Effector memory CD4-positive, alpha-beta T cell (primary cell): ENCODE measurements at regions not wholly inside any gene's neighbourhood (a gene's known extent, or its start where the extent isn't known, plus 50 kb on each side); places are given as distances from the start of the nearest gene placed in this dataset.
"Not testable (repeated sequence)": the region's sequence is repeated elsewhere in the genome, so short reads cannot be mapped to it uniquely, and the experiment has no call there.

Experiments
- DNase-seq, 3 donors: peaks; one replicate each; pipeline ENCODE4 v3.0.0-alpha.2; 2020
- H3K27ac ChIP-seq: 2 replicates; pipeline ENCODE4 v1.7.0; 2013; ENCODE audit warnings: mild to moderate bottlenecking, low read length, moderate library complexity; ENCODE audit not compliant: insufficient read depth, poor library complexity, severe bottlenecking
- H3K27me3 ChIP-seq: replicated peaks from 2 replicates; pipeline ENCODE4 v1.7.0; 2013; ENCODE audit warnings: mild to moderate bottlenecking, low read length; ENCODE audit not compliant: insufficient read depth, control insufficient read depth, poor library complexity, severe bottlenecking
- H3K36me3 ChIP-seq: 2 replicates; pipeline ENCODE4 v1.7.0; 2013; ENCODE audit warnings: mild to moderate bottlenecking, low read length, moderate library complexity; ENCODE audit not compliant: control insufficient read depth, insufficient read depth
- H3K4me1 ChIP-seq: 2 replicates; pipeline ENCODE4 v1.7.0; 2013; ENCODE audit warnings: low read length, mild to moderate bottlenecking; ENCODE audit not compliant: control insufficient read depth, insufficient read depth, poor library complexity, severe bottlenecking
- H3K4me3 ChIP-seq: 2 replicates; pipeline ENCODE4 v1.7.0; 2013; ENCODE audit warnings: low read length, low read depth, mild to moderate bottlenecking; ENCODE audit not compliant: insufficient read depth, poor library complexity, severe bottlenecking
- H3K9me3 ChIP-seq: 2 replicates; pipeline ENCODE4 v1.7.0; 2013; ENCODE audit warnings: mild to moderate bottlenecking, low read length, moderate library complexity; ENCODE audit not compliant: control insufficient read depth

- not testable (repeated sequence) for H3K27ac ChIP-seq, H3K9me3 ChIP-seq, DNase-seq, H3K4me3 ChIP-seq, H3K27me3 ChIP-seq, H3K36me3 ChIP-seq
- peaks cover 13% of the 10 kb centered on the region for H3K4me1 ChIP-seq
Observed at GRCh38 chr4:3882316-3882885, 116.2 kb downstream of the ADRA2C start.

- H3K4me1 ChIP-seq: peaks cover 12% of the 10 kb centered on the region
- not testable (repeated sequence) for H3K36me3 ChIP-seq, H3K4me3 ChIP-seq, H3K27ac ChIP-seq, DNase-seq, H3K27me3 ChIP-seq, H3K9me3 ChIP-seq
Observed at GRCh38 chr4:3884261-3884660, 118.1 kb downstream of the ADRA2C start.

- not testable (repeated sequence) for H3K36me3 ChIP-seq, H3K4me3 ChIP-seq, H3K4me1 ChIP-seq, DNase-seq, H3K27me3 ChIP-seq, H3K9me3 ChIP-seq, H3K27ac ChIP-seq
Observed at GRCh38 chr4:3893590-3893989, 127.4 kb downstream of the ADRA2C start.

GRCh38 chr4:3894086-3894959 is 128.1 kb downstream of the ADRA2C start:
- H3K4me1 ChIP-seq, H3K9me3 ChIP-seq: not testable (repeated sequence)

GRCh38 chr4:3896441-3896840 is 130.3 kb downstream of the ADRA2C start:
- Histone ChIP-seq H3K36me3 (no peaks in the 10 kb centered on the region), H3K4me1 (no peaks in the 10 kb centered on the region), H3K9me3 (no peaks in the 10 kb centered on the region), H3K27ac (no peak overlapping the region), H3K4me3 (no peak overlapping the region), H3K27me3 (no peaks in the 10 kb centered on the region)
- no peak for DNase-seq

More at GRCh38 chr4:3894086-3894959, 128.1 kb downstream of the ADRA2C start:
- not testable (repeated sequence) for H3K36me3 ChIP-seq, H3K4me3 ChIP-seq, DNase-seq, H3K27me3 ChIP-seq, H3K27ac ChIP-seq

- not testable (repeated sequence) for DNase-seq, H3K27ac ChIP-seq, H3K36me3 ChIP-seq, H3K27me3 ChIP-seq, H3K4me1 ChIP-seq, H3K4me3 ChIP-seq, H3K9me3 ChIP-seq
Observed at GRCh38 chr4:3896871-3897578, 130.8 kb downstream of the ADRA2C start.

- Histone ChIP-seq H3K36me3 (no peaks in the 10 kb centered on the region), H3K27ac (no peak overlapping the region), H3K9me3 (no peaks in the 10 kb centered on the region), H3K4me3 (no peak overlapping the region), H3K27me3 (no peaks in the 10 kb centered on the region), H3K4me1 (no peaks in the 10 kb centered on the region)
- no peak for DNase-seq
Observed at GRCh38 chr4:3898098-3898497, 131.9 kb downstream of the ADRA2C start.

GRCh38 chr4:3898928-3899327 is 132.7 kb downstream of the ADRA2C start:
- H3K4me1 ChIP-seq: not testable (repeated sequence)

GRCh38 chr4:3904264-3904955 is 138.2 kb downstream of the ADRA2C start:
- H3K36me3 ChIP-seq, H3K27ac ChIP-seq, H3K4me1 ChIP-seq, DNase-seq, H3K27me3 ChIP-seq, H3K4me3 ChIP-seq, H3K9me3 ChIP-seq: not testable (repeated sequence)

More at GRCh38 chr4:3898928-3899327, 132.7 kb downstream of the ADRA2C start:
- not testable (repeated sequence) for DNase-seq, H3K27me3 ChIP-seq, H3K36me3 ChIP-seq, H3K27ac ChIP-seq, H3K9me3 ChIP-seq, H3K4me3 ChIP-seq
